Osteocyte (in vitro differentiated cells): ENCODE measurements at regions not wholly inside any gene's neighbourhood (a gene's known extent, or its start where the extent isn't known, plus 50 kb on each side); places are given as distances from the start of the nearest gene placed in this dataset.

ENCODE experiments used
- DNase-seq: peaks from one replicate; pipeline ENCODE4 v3.0.0; 2021; ENCODE audit warnings: mixed read lengths; ENCODE audit not compliant: unreplicated experiment; ENCODE audit errors: extremely low spot score
- H3K27ac Mint-ChIP-seq: one replicate; pipeline ENCODE4 v1.8.0; 2021; ENCODE audit warnings: mild to moderate bottlenecking, mixed read lengths; ENCODE audit not compliant: unreplicated experiment
- H3K27me3 Mint-ChIP-seq: one replicate; pipeline ENCODE4 v1.8.0; 2021; ENCODE audit warnings: mixed read lengths; ENCODE audit not compliant: unreplicated experiment
- H3K36me3 Mint-ChIP-seq: one replicate; pipeline ENCODE4 v1.8.0; 2021; ENCODE audit warnings: mixed read lengths; ENCODE audit not compliant: unreplicated experiment
- H3K4me1 Mint-ChIP-seq: one replicate; pipeline ENCODE4 v1.8.0; 2021; ENCODE audit warnings: mixed read lengths; ENCODE audit not compliant: unreplicated experiment
- H3K4me3 Mint-ChIP-seq: one replicate; pipeline ENCODE4 v1.8.0; 2021; ENCODE audit warnings: mild to moderate bottlenecking, moderate library complexity, mixed read lengths; ENCODE audit not compliant: unreplicated experiment
- H3K9me3 Mint-ChIP-seq: one replicate; pipeline ENCODE4 v1.8.0; 2021; ENCODE audit warnings: mixed read lengths; ENCODE audit not compliant: unreplicated experiment
- CTCF ChIP-seq: fragments of 200-600 bp; sonication (generic); IDR thresholded peaks from 2 replicates; pipeline ENCODE4 v1.5.0; 2021; ENCODE audit warnings: antibody characterized with exemption, mild to moderate bottlenecking, moderate library complexity

- Mint-ChIP-seq H3K4me3 (no peak overlapping the region), H3K27me3 (no peaks in the 10 kb centered on the region), H3K27ac (no peak overlapping the region), H3K9me3 (peaks cover 8% of the 10 kb centered on the region), H3K36me3 (no peaks in the 10 kb centered on the region), H3K4me1 (no peaks in the 10 kb centered on the region)
- DNase-seq, result no peak
- TF ChIP-seq CTCF, result no peak
Observed at GRCh38 chr2:239583171-239583878, 182.5 kb upstream of the HDAC4 start.

GRCh38 chr2:239582476-239582875 is 181.7 kb upstream of the HDAC4 start:
- no peaks in the 10 kb centered on the region for H3K27me3 Mint-ChIP-seq
- TF ChIP-seq CTCF, result no peak
- no peak overlapping the region for H3K4me3 Mint-ChIP-seq

GRCh38 chr2:239581352-239581901 is 180.6 kb upstream of the HDAC4 start:
- Mint-ChIP-seq H3K27ac (no peak overlapping the region), H3K36me3 (no peaks in the 10 kb centered on the region), H3K27me3 (no peaks in the 10 kb centered on the region), H3K4me1 (no peaks in the 10 kb centered on the region), H3K4me3 (no peak overlapping the region), H3K9me3 (peaks cover 12% of the 10 kb centered on the region)
- no peak for TF ChIP-seq CTCF
- no peak for DNase-seq

More at GRCh38 chr2:239582476-239582875, 181.7 kb upstream of the HDAC4 start:
- no peak for DNase-seq
- Mint-ChIP-seq H3K27ac (no peak overlapping the region), H3K4me1 (no peaks in the 10 kb centered on the region), H3K9me3 (peaks cover 3% of the 10 kb centered on the region), H3K36me3 (no peaks in the 10 kb centered on the region)

GRCh38 chr2:239580199-239580527 is 179.3 kb upstream of the HDAC4 start:
- Mint-ChIP-seq H3K9me3 (peaks cover 12% of the 10 kb centered on the region), H3K4me1 (no peaks in the 10 kb centered on the region), H3K27me3 (no peaks in the 10 kb centered on the region), H3K27ac (no peak overlapping the region), H3K36me3 (no peaks in the 10 kb centered on the region), H3K4me3 (no peak overlapping the region)
- DNase-seq, result no peak
- no peak for TF ChIP-seq CTCF

GRCh38 chr2:239579524-239580198 is 178.8 kb upstream of the HDAC4 start:
- Mint-ChIP-seq H3K4me1 (no peaks in the 10 kb centered on the region), H3K36me3 (no peaks in the 10 kb centered on the region), H3K27ac (no peak overlapping the region), H3K27me3 (no peaks in the 10 kb centered on the region), H3K4me3 (no peak overlapping the region), H3K9me3 (peaks cover 12% of the 10 kb centered on the region)
- no peak for DNase-seq
- TF ChIP-seq CTCF, result no peak
